ENCODE measurements at regions not wholly inside any gene's neighbourhood (a gene's known extent, or its start where the extent isn't known, plus 50 kb on each side); places are given as distances from the start of the nearest gene placed in this dataset.
A peak's percentile ranks its signal among the peaks of the same experiment; 100 is the strongest.
"Not testable (repeated sequence)": the region's sequence is repeated elsewhere in the genome, so short reads cannot be mapped to it uniquely, and the experiment has no call there.

- DNase-seq (ENCODE audit: low read depth): no peak
Measured at GRCh38 chr22:22779213-22779612, 108.4 kb upstream of the IGLL5 start.

GRCh38 chr22:22783575-22783974 lies 104.0 kb upstream of the IGLL5 start:
- no peak for DNase-seq (ENCODE audit: low read depth)

- no peak for DNase-seq (ENCODE audit: low read depth)
Measured at GRCh38 chr22:22784249-22785039, 103.2 kb upstream of the IGLL5 start.

GRCh38 chr22:22785316-22786065 lies 102.1 kb upstream of the IGLL5 start:
- DNase-seq (ENCODE audit: low read depth): no peak

- DNase-seq (ENCODE audit: low read depth): no peak
Measured at GRCh38 chr22:22786301-22787115, 101.1 kb upstream of the IGLL5 start.

- no peak for DNase-seq (ENCODE audit: low read depth)
Measured at GRCh38 chr22:22787151-22787550, 100.5 kb upstream of the IGLL5 start.

- peak; percentile 70 for DNase-seq (ENCODE audit: low read depth)
Measured at GRCh38 chr22:22787786-22788459, 99.7 kb upstream of the IGLL5 start.

GRCh38 chr22:22788460-22789037 lies 99.1 kb upstream of the IGLL5 start:
- DNase-seq (ENCODE audit: low read depth): no peak

GRCh38 chr22:22789233-22789921 lies 98.2 kb upstream of the IGLL5 start:
- DNase-seq (ENCODE audit: low read depth): no peak

GRCh38 chr22:22789922-22790845 lies 97.4 kb upstream of the IGLL5 start:
- no peak for DNase-seq (ENCODE audit: low read depth)

GRCh38 chr22:22791438-22792181 lies 96.0 kb upstream of the IGLL5 start:
- DNase-seq (ENCODE audit: low read depth): no peak

GRCh38 chr22:22792205-22792786 lies 95.3 kb upstream of the IGLL5 start:
- DNase-seq (ENCODE audit: low read depth): not testable (repeated sequence)

GRCh38 chr22:22795639-22796038 lies 92.0 kb upstream of the IGLL5 start:
- DNase-seq (ENCODE audit: low read depth): not testable (repeated sequence)

GRCh38 chr22:22796724-22797123 lies 90.9 kb upstream of the IGLL5 start:
- no peak for DNase-seq (ENCODE audit: low read depth)

- DNase-seq (ENCODE audit: low read depth): no peak
Measured at GRCh38 chr22:22798232-22798616, 89.4 kb upstream of the IGLL5 start.

GRCh38 chr22:22798716-22799115 lies 88.9 kb upstream of the IGLL5 start:
- DNase-seq (ENCODE audit: low read depth): no peak

- no peak for DNase-seq (ENCODE audit: low read depth)
Measured at GRCh38 chr22:22799561-22799960, 88.1 kb upstream of the IGLL5 start.

GRCh38 chr22:22800716-22801115 lies 86.9 kb upstream of the IGLL5 start:
- DNase-seq (ENCODE audit: low read depth): no peak
